ENCODE measurements at regions not wholly inside any gene's neighbourhood (a gene's known extent, or its start where the extent isn't known, plus 50 kb on each side); places are given as distances from the start of the nearest gene placed in this dataset.

GRCh38 chr12:126830778-126831680 is 1435.9 kb upstream of the TMEM132C start (continued):
- no peak for TF ChIP-seq SIX5 (IDR thresholded peaks at IDR 0.05; ENCODE audit: low read depth, low read length)
- no peak for TF ChIP-seq CTBP2 (IDR thresholded peaks at IDR 0.05; ENCODE audit: borderline replicate concordance, insufficient read depth, insufficient read length, low read length)
